ENCODE measurements at regions not wholly inside any gene's neighbourhood (a gene's known extent, or its start where the extent isn't known, plus 50 kb on each side); places are given as distances from the start of the nearest gene placed in this dataset.
"Not testable (repeated sequence)": the region's sequence is repeated elsewhere in the genome, so short reads cannot be mapped to it uniquely, and the experiment has no call there.

DNA sequence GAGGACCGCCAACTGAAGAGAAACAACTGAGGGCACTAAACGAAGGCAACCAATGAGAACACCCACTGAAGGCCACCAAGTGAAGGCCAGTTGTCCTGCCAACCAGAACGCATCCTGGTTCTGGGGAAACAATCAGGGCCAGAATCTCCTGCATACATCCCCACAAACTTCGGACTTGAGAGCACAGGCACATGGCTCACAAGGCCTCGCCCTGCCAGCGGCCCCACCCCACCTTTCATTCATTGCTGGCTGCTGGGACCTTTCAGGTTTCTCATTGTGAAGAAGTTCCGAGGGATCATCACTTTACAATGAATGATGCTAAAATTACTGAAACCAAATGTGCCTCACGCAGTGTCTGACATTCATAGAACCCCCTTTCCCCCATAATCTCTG, 79.2 kb upstream of the ABI1 start:
- H3K9me3 Mint-ChIP-seq (ENCODE audit: unreplicated experiment): no peaks in the 10 kb centered on the region
- TF ChIP-seq, protein P1, sequence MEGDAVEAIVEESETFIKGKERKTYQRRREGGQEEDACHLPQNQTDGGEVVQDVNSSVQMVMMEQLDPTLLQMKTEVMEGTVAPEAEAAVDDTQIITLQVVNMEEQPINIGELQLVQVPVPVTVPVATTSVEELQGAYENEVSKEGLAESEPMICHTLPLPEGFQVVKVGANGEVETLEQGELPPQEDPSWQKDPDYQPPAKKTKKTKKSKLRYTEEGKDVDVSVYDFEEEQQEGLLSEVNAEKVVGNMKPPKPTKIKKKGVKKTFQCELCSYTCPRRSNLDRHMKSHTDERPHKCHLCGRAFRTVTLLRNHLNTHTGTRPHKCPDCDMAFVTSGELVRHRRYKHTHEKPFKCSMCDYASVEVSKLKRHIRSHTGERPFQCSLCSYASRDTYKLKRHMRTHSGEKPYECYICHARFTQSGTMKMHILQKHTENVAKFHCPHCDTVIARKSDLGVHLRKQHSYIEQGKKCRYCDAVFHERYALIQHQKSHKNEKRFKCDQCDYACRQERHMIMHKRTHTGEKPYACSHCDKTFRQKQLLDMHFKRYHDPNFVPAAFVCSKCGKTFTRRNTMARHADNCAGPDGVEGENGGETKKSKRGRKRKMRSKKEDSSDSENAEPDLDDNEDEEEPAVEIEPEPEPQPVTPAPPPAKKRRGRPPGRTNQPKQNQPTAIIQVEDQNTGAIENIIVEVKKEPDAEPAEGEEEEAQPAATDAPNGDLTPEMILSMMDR (IDR thresholded peaks at IDR 0.05; ENCODE audit: unreplicated experiment): no peak
- H3K4me1 Mint-ChIP-seq (ENCODE audit: unreplicated experiment): no peaks in the 10 kb centered on the region
- H3K27me3 Mint-ChIP-seq (ENCODE audit: unreplicated experiment): peaks cover 2% of the 10 kb centered on the region
- no peak overlapping the region for H3K4me3 Mint-ChIP-seq (ENCODE audit: unreplicated experiment)
- no peak for DNase-seq (ENCODE audit: low spot score)
- H3K36me3 Mint-ChIP-seq (ENCODE audit: low read depth, unreplicated experiment): no peaks in the 10 kb centered on the region
- H3K27ac Mint-ChIP-seq (ENCODE audit: unreplicated experiment): no peak overlapping the region

DNA sequence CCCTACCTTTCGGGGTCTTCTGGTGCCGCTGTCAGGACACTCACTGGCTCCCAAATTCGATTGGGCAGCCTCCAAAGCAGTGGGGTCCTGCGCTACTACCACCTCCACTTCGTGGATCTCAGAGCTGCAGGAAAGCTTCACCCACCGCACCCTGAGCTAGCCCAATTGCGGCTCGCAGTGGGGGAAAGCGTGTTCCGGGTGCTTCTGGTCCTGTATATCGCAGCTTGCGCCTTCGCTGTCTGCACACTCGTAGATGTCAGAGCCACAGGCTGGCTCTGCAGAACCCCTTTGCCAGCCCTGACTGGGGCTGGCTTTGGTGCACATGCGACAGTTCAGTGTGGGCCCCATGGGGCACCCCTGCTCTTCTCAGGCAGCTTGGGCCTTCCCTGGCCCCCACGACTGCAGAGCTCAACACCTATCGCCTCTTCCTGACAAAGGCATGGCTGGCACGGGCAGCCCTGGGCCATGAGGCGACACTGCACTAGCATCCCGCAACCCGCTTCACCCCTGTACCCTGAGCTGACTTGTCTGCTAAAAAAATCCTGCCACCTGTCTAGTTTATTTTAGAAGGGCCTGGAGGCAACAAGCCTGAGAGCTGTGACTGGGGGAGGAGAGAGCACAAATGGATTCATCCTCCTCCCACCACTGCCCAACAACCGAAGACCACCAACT, 78.7 kb upstream of the ABI1 start:
- Mint-ChIP-seq H3K36me3 (ENCODE audit: low read depth, unreplicated experiment) (no peaks in the 10 kb centered on the region), H3K27me3 (ENCODE audit: unreplicated experiment) (peaks cover 2% of the 10 kb centered on the region), H3K4me3 (ENCODE audit: unreplicated experiment) (no peak overlapping the region), H3K27ac (ENCODE audit: unreplicated experiment) (no peak overlapping the region), H3K9me3 (ENCODE audit: unreplicated experiment) (no peaks in the 10 kb centered on the region), H3K4me1 (ENCODE audit: unreplicated experiment) (no peaks in the 10 kb centered on the region)
- no peak for DNase-seq (ENCODE audit: low spot score)
- TF ChIP-seq, protein P1 (IDR thresholded peaks at IDR 0.05; ENCODE audit: unreplicated experiment): no peak

DNA sequence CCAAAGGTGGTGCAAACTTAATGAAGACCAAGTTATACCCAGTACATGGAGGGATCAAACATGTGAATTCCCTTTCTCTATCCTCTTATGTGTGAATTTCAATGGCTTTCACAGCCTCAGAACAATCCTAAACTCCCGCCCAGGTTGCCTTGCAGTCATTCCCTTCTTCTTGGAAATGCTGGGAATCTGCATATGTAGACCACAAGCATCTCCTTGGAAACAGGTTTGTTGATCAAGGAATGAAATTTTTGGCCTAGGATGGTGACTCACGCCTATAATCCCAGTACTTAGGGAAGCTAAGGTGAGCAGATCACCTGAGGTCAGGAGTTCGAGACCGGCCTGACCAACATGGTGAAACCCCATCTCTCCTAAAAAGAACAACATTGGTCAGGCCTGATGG, 77.8 kb upstream of the ABI1 start:
- Mint-ChIP-seq H3K9me3 (ENCODE audit: unreplicated experiment) (no peaks in the 10 kb centered on the region), H3K36me3 (ENCODE audit: low read depth, unreplicated experiment) (no peaks in the 10 kb centered on the region), H3K4me3 (ENCODE audit: unreplicated experiment) (no peak overlapping the region), H3K27ac (ENCODE audit: unreplicated experiment) (no peak overlapping the region), H3K27me3 (ENCODE audit: unreplicated experiment) (peaks cover 2% of the 10 kb centered on the region), H3K4me1 (ENCODE audit: unreplicated experiment) (no peaks in the 10 kb centered on the region)
- TF ChIP-seq, protein P1 (IDR thresholded peaks at IDR 0.05; ENCODE audit: unreplicated experiment): no peak
- no peak for DNase-seq (ENCODE audit: low spot score)

DNA sequence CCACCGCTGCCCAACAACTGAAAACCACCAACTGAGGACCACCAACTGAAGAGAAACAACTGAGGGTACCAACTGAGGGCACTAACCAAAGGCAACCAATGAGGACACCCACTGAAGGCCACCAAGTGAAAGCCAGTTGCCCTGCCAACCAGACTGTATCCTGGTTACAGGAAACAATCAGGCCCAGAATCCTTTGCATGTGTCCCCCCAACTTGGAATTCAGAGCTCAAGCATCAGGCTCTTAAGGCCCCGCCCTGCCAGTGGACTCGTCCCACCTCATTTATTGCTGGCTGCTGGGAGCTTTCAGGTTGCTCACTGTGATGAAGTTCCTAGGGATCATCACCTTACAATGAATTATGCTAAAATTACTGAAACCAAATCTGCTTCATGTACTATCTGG, 76.6 kb upstream of the ABI1 start:
- no peaks in the 10 kb centered on the region for H3K9me3 Mint-ChIP-seq (ENCODE audit: unreplicated experiment)
- no peaks in the 10 kb centered on the region for H3K4me1 Mint-ChIP-seq (ENCODE audit: unreplicated experiment)
- DNase-seq (ENCODE audit: low spot score): no peak
- TF ChIP-seq, protein P1 (IDR thresholded peaks at IDR 0.05; ENCODE audit: unreplicated experiment): no peak
- no peak overlapping the region for H3K4me3 Mint-ChIP-seq (ENCODE audit: unreplicated experiment)
- H3K36me3 Mint-ChIP-seq (ENCODE audit: low read depth, unreplicated experiment): no peaks in the 10 kb centered on the region
- peaks cover 2% of the 10 kb centered on the region for H3K27me3 Mint-ChIP-seq (ENCODE audit: unreplicated experiment)
- no peak overlapping the region for H3K27ac Mint-ChIP-seq (ENCODE audit: unreplicated experiment)

DNA sequence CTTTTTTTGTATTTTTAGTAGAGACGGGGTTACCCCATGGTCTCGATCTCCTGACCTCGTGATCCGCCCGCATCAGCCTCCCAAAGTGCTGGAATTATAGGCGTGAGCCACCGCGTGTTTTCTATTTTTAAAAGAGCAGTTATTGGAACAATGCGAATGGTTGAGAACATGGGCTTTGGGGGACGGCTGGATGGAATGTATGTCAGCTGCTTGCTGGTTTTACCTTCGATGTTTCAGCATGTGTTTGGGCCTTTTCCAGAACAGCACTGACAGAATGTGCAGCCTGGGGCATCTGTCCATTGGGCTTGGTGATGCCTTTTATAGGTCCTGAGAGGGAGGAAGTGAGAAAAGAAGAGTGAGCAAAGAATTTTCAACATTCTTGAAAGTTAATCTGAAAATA, 73.4 kb upstream of the ABI1 start:
- not testable (repeated sequence) for DNase-seq (ENCODE audit: low spot score); H3K36me3 Mint-ChIP-seq (ENCODE audit: low read depth, unreplicated experiment); H3K27me3 Mint-ChIP-seq (ENCODE audit: unreplicated experiment); H3K27ac Mint-ChIP-seq (ENCODE audit: unreplicated experiment); H3K4me1 Mint-ChIP-seq (ENCODE audit: unreplicated experiment); H3K4me3 Mint-ChIP-seq (ENCODE audit: unreplicated experiment); H3K9me3 Mint-ChIP-seq (ENCODE audit: unreplicated experiment)

All from endothelial cell (in vitro differentiated cells).